GM12878 (cell line): ENCODE measurements at regions not wholly inside any gene's neighbourhood (a gene's known extent, or its start where the extent isn't known, plus 50 kb on each side); places are given as distances from the start of the nearest gene placed in this dataset.

Source experiments
- ATAC-seq: fragments of 200-7000 bp; cut with Tn5 transposase; 3 replicates; pipeline ENCODE4 v1.9.1; 2020; ENCODE audit warnings: mild to moderate bottlenecking, moderate library complexity
- BruUV-seq: library from RNA; stranded (reverse); fragments of 400-500 nt; replicated peaks from 2 replicates; lab custom pipeline; 2021; lab: Mats Ljungman, UMichigan
- CTCF ChIA-PET: fragments of 300-600 bp; sonication (Branson Sonifier 250); formaldehyde crosslinking; extraction: SDS; loops from one replicate; lab custom pipeline; 2021; ENCODE audit warnings: inconsistent platforms; lab: Yijun Ruan, JAX
- POLR2A ChIA-PET: fragments of 350-600 bp; formaldehyde crosslinking; extraction: SDS; loops from one replicate; lab custom pipeline; 2021; ENCODE audit warnings: inconsistent platforms; lab: Charles Lee
- RAD21 ChIA-PET: fragments of 300-600 bp; sonication (Branson Sonifier 250); formaldehyde crosslinking; loops from one replicate; lab custom pipeline; 2023; ENCODE audit warnings: antibody characterized with exemption; ENCODE audit not compliant: unreplicated experiment; lab: Charles Lee
- SMC1A ChIA-PET: fragments of 300-600 bp; sonication (Branson Sonifier 250); formaldehyde crosslinking; loops from one replicate; lab custom pipeline; 2023; ENCODE audit not compliant: unreplicated experiment, uncharacterized antibody; lab: Charles Lee
- DNase-seq: peaks from one replicate; pipeline ENCODE4 v3.0.0-alpha.2; 2011; ENCODE audit warnings: low read depth, low spot score
- FAIRE-seq: peaks from 3 replicates; lab custom pipeline; 2011; peaks lifted over from hg19 to GRCh38; lab: Jason Lieb, UNC
- H2AFZ ChIP-seq: 2 replicates; pipeline ENCODE4 v1.6.0; 2011; ENCODE audit warnings: low read depth, low read length, control low read depth; ENCODE audit not compliant: control insufficient read depth
- H3K27ac ChIP-seq: 2 replicates; pipeline ENCODE4 v1.5.1; 2011; ENCODE audit warnings: control low read depth; ENCODE audit not compliant: control insufficient read depth, insufficient read depth
- H3K27me3 ChIP-seq, 2 experiments: replicated peaks in 1 of 2; 2 replicates each; pipeline versions ENCODE4 v1.6.0 to v1.6.1; 2011; ENCODE audit warnings: low read length in 1 of 2; ENCODE audit not compliant: control insufficient read depth in 2 of 2, insufficient read depth in 2 of 2
- H3K36me3 ChIP-seq, 2 experiments: 2 replicates each; pipeline ENCODE4 v1.5.1; 2011; ENCODE audit warnings: low read length in 1 of 2; ENCODE audit not compliant: control insufficient read depth in 2 of 2, insufficient read depth in 2 of 2
- H3K4me1 ChIP-seq: 2 replicates; pipeline ENCODE4 v1.6.1; 2011; ENCODE audit warnings: mild to moderate bottlenecking, low read length, moderate library complexity, mixed read lengths; ENCODE audit not compliant: control insufficient read depth, insufficient read depth
- H3K4me2 ChIP-seq: 2 replicates; pipeline ENCODE4 v1.6.0; 2011; ENCODE audit warnings: control low read depth; ENCODE audit not compliant: control insufficient read depth, insufficient read depth
- H3K4me3 ChIP-seq: fragments of 200-600 bp; sonication (generic); 2 replicates; pipeline ENCODE4 v1.5.1; 2016
- H3K79me2 ChIP-seq: 2 replicates; pipeline ENCODE4 v1.6.0; 2011; ENCODE audit warnings: low read length; ENCODE audit not compliant: control insufficient read depth, insufficient read depth
- H3K9ac ChIP-seq: 2 replicates; pipeline ENCODE4 v1.8.0; 2011; ENCODE audit warnings: low read length, control low read depth, mixed read lengths; ENCODE audit not compliant: control insufficient read depth, insufficient read depth
- H3K9me3 ChIP-seq: replicated peaks from 3 replicates; pipeline ENCODE4 v1.5.1; 2011; ENCODE audit warnings: mild to moderate bottlenecking, low read length; ENCODE audit not compliant: control insufficient read depth, insufficient read depth
- H4K20me1 ChIP-seq: 2 replicates; pipeline ENCODE4 v1.6.0; 2011; ENCODE audit not compliant: control insufficient read depth, insufficient read depth
- E2F8 ChIP-seq: fragments of 450-650 bp; IDR thresholded peaks from 2 replicates; pipeline ENCODE4 v1.6.1; 2018; ENCODE audit warnings: mild to moderate bottlenecking, low read depth, moderate library complexity; ENCODE audit not compliant: partially characterized antibody
- E4F1 ChIP-seq: fragments of 450-650 bp; IDR thresholded peaks from 2 replicates; pipeline ENCODE4 v1.6.1; 2018; ENCODE audit warnings: borderline replicate concordance, mild to moderate bottlenecking; ENCODE audit not compliant: partially characterized antibody
- HCFC1 ChIP-seq: fragments of 150-350 bp; IDR thresholded peaks from 2 replicates; pipeline ENCODE4 v1.6.1; 2014; ENCODE audit warnings: low read length
- MTA2 ChIP-seq: fragments of 450-650 bp; IDR thresholded peaks from 2 replicates; pipeline ENCODE4 v1.6.1; 2016; ENCODE audit warnings: low read depth, mild to moderate bottlenecking, moderate library complexity
- RAD21 ChIP-seq: IDR thresholded peaks from 2 replicates; pipeline ENCODE4 v1.6.1; 2011; ENCODE audit warnings: mild to moderate bottlenecking, low read depth, low read length, moderate library complexity; ENCODE audit not compliant: insufficient read depth
- REST ChIP-seq: IDR thresholded peaks from 2 replicates; pipeline ENCODE4 v1.6.1; 2012; ENCODE audit warnings: mild to moderate bottlenecking, low read depth, low read length
- RFX5 ChIP-seq: IDR thresholded peaks from 2 replicates; pipeline ENCODE4 v1.6.1; 2011; ENCODE audit warnings: low read depth, low read length, improper control_type of control experiment
- YY1 ChIP-seq: IDR thresholded peaks from 2 replicates; pipeline ENCODE4 v1.6.1; 2011; ENCODE audit warnings: low read depth, mild to moderate bottlenecking, low read length
- ZBTB4 ChIP-seq: fragments of 450-650 bp; formaldehyde crosslinking; IDR thresholded peaks from 2 replicates; pipeline ENCODE4 v1.4.0; 2022; ENCODE audit warnings: mild to moderate bottlenecking, moderate library complexity
- ZSCAN29 ChIP-seq: fragments of 450-650 bp; IDR thresholded peaks from 2 replicates; pipeline ENCODE4 v1.6.1; 2017; ENCODE audit warnings: mild to moderate bottlenecking, moderate library complexity
- WGBS: methylation state at CpG from one replicate; pipeline ENCODE4 v1.1.6; 2016; ENCODE audit warnings: low lambda C conversion rate; ENCODE audit not compliant: insufficient replicate concordance, insufficient coverage; ENCODE audit errors: missing lambda C conversion rate; 5-methylcytosine and 5-hydroxymethylcytosine counted together
- in situ Hi-C: fragments of 300-500 bp; cut with MboI; formaldehyde crosslinking; loops from 9 replicates; pipeline ENCODE4 v1.14.3; 2018; ENCODE audit warnings: mixed read lengths
- intact Hi-C: fragments of 100-400 bp; cut with micrococcal nuclease; formaldehyde crosslinking; loops from one replicate; pipeline ENCODE4 v1.14.2; 2022; ENCODE audit not compliant: unreplicated experiment

GRCh38 chr5:25414742-25415141 is 770.0 kb upstream of the CDH10 start (continued):
- no peak for TF ChIP-seq E4F1

GRCh38 chr5:25412116-25412661 is 767.4 kb upstream of the CDH10 start:
- no peak for FAIRE-seq
- BruUV-seq: no TSS peak
- no peaks in the 10 kb centered on the region for H3K9me3 ChIP-seq
- H3K27ac ChIP-seq: no peak overlapping the region
- no peak overlapping the region for H3K4me2 ChIP-seq
- no peak overlapping the region for H3K4me3 ChIP-seq
- no peak for DNase-seq
- in situ Hi-C loops (no loop called here), intact Hi-C loops (no loop called here)
- no peaks in the 10 kb centered on the region for H4K20me1 ChIP-seq
- no peak overlapping the region for H3K9ac ChIP-seq
- ChIA-PET SMC1A (no interaction called here), POLR2A (no interaction called here), CTCF (no interaction called here), RAD21 (no interaction called here)
- H2AFZ ChIP-seq: no peak overlapping the region
- ATAC-seq: no peak
- no peaks in the 10 kb centered on the region for H3K4me1 ChIP-seq
- H3K27me3 ChIP-seq: no peaks in the 10 kb centered on the region
- 0% methylated on average over 2 of the region's 2 CpGs for WGBS
- no peaks in the 10 kb centered on the region for H3K36me3 ChIP-seq
- H3K79me2 ChIP-seq: no peaks in the 10 kb centered on the region
- TF ChIP-seq E2F8: no peak
- no peak for TF ChIP-seq RFX5
- TF ChIP-seq RAD21: no peak
- TF ChIP-seq MTA2: no peak
- TF ChIP-seq ZSCAN29: no peak
- TF ChIP-seq HCFC1: no peak
- no peak for TF ChIP-seq YY1
- TF ChIP-seq ZBTB4 (CRISPR knock-in tag): no peak
- TF ChIP-seq REST: no peak
